GM12878 (cell line): ENCODE measurements at regions not wholly inside any gene's neighbourhood (a gene's known extent, or its start where the extent isn't known, plus 50 kb on each side); places are given as distances from the start of the nearest gene placed in this dataset.

ENCODE experiments used
- BCLAF1 ChIP-seq: fragments of 450-650 bp; IDR thresholded peaks from 2 replicates; pipeline ENCODE4 v1.6.1; 2017; ENCODE audit warnings: antibody characterized with exemption, mild to moderate bottlenecking, moderate library complexity
- BHLHE40 ChIP-seq, 2 experiments: fragments of 450-650 bp in 1 of 2; IDR thresholded peaks; 2 replicates each; pipeline ENCODE4 v1.6.1; 2011 to 2017; ENCODE audit warnings: low read depth in 2 of 2, borderline replicate concordance in 1 of 2, improper control_type of control experiment in 1 of 2, low read length in 1 of 2, mild to moderate bottlenecking in 1 of 2
- CHD1 ChIP-seq: IDR thresholded peaks from 2 replicates; pipeline ENCODE4 v1.6.1; 2012; ENCODE audit warnings: low read depth, low read length, improper control_type of control experiment
- EZH2 ChIP-seq: IDR thresholded peaks from 2 replicates; pipeline ENCODE4 v1.6.1; 2012; ENCODE audit warnings: low read depth, mild to moderate bottlenecking, control low read depth, inconsistent platforms, low read length, borderline replicate concordance; ENCODE audit not compliant: control insufficient read depth
- POLR2A ChIP-seq: IDR thresholded peaks from 2 replicates; pipeline ENCODE4 v1.6.1; 2011; ENCODE audit warnings: low read depth, mild to moderate bottlenecking, low read length
- RAD51 ChIP-seq: fragments of 450-650 bp; IDR thresholded peaks from 2 replicates; pipeline ENCODE4 v1.6.1; 2016; ENCODE audit warnings: moderate library complexity, mild to moderate bottlenecking, inconsistent platforms
- RCOR1 ChIP-seq: conservative IDR thresholded peaks from 2 replicates; pipeline ENCODE4 v1.6.1; 2012; ENCODE audit warnings: low read depth, low read length, improper control_type of control experiment
- RFX5 ChIP-seq: IDR thresholded peaks from 2 replicates; pipeline ENCODE4 v1.6.1; 2011; ENCODE audit warnings: low read depth, low read length, improper control_type of control experiment
- STAT1 ChIP-seq: fragments of 450-650 bp; conservative IDR thresholded peaks from 2 replicates; pipeline ENCODE4 v1.6.1; 2014; ENCODE audit warnings: antibody characterized with exemption, mild to moderate bottlenecking
- TF ChIP-seq, protein P1 (sequence below), 3 experiments: IDR thresholded peaks in 2 of 3; conservative IDR thresholded peaks in 1 of 3; 2 replicates each; pipeline ENCODE4 v1.5.1; 2011; ENCODE audit warnings: low read depth in 3 of 3, low read length in 3 of 3, mild to moderate bottlenecking in 3 of 3, control low read depth in 2 of 3, moderate library complexity in 2 of 3, inconsistent platforms in 1 of 3, mixed read lengths in 1 of 3; ENCODE audit not compliant: control insufficient read depth in 2 of 3, insufficient read depth in 1 of 3; ENCODE audit errors: extremely low read depth in 1 of 3

DNA sequence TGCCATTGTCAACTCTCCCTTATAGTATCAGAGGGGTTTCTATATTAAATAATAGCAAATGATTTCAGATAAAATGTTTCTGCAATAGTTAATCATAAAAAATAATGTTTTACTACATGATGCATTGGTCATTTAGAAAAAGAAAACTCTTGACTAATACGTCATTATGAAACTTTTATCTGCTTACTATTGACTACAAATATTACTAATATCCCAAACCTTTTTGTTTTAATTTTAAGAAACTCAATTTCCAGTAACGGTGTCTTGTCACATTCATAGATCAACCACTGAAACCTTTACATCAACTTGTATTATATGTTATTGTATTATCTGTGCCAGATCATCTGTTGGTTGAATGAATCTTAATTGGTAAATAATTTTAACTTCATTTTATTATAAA, 482.9 kb upstream of the SLC35B3 start:
- TF ChIP-seq EZH2 (no peak), BCLAF1 (no peak), RAD51 (no peak), RFX5 (no peak), STAT1 (no peak), BHLHE40 (IDR thresholded peaks at IDR 0.05; ENCODE audit: borderline replicate concordance in 1 of 2, low read depth in 2 of 2, low read length in 1 of 2) (no peak), CHD1 (no peak), POLR2A (no peak), RCOR1 (no peak)
- TF ChIP-seq, protein P1, sequence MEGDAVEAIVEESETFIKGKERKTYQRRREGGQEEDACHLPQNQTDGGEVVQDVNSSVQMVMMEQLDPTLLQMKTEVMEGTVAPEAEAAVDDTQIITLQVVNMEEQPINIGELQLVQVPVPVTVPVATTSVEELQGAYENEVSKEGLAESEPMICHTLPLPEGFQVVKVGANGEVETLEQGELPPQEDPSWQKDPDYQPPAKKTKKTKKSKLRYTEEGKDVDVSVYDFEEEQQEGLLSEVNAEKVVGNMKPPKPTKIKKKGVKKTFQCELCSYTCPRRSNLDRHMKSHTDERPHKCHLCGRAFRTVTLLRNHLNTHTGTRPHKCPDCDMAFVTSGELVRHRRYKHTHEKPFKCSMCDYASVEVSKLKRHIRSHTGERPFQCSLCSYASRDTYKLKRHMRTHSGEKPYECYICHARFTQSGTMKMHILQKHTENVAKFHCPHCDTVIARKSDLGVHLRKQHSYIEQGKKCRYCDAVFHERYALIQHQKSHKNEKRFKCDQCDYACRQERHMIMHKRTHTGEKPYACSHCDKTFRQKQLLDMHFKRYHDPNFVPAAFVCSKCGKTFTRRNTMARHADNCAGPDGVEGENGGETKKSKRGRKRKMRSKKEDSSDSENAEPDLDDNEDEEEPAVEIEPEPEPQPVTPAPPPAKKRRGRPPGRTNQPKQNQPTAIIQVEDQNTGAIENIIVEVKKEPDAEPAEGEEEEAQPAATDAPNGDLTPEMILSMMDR (IDR thresholded peaks at IDR 0.05 in 2 of 3, conservative IDR thresholded peaks at IDR 0.05 in 1 of 3; ENCODE audit: control insufficient read depth in 2 of 3, extremely low read depth in 1 of 3, insufficient read depth in 1 of 3, low read depth in 3 of 3, low read length in 3 of 3), result no peak
